LNCaP clone FGC (cell line): ENCODE measurements at regions not wholly inside any gene's neighbourhood (a gene's known extent, or its start where the extent isn't known, plus 50 kb on each side); places are given as distances from the start of the nearest gene placed in this dataset.
A peak's percentile ranks its signal among the peaks of the same experiment; 100 is the strongest.
"Not testable (repeated sequence)": the region's sequence is repeated elsewhere in the genome, so short reads cannot be mapped to it uniquely, and the experiment has no call there.

Experiments
- DNase-seq: peaks from one replicate; pipeline ENCODE4 v3.0.0-alpha.2; 2011; ENCODE audit warnings: low read depth
- H3K4me3 ChIP-seq: 2 replicates; pipeline ENCODE4 v1.5.1; 2011; ENCODE audit warnings: mild to moderate bottlenecking, low read depth, low read length, control low read depth
- TF ChIP-seq, protein P1 (sequence below): IDR thresholded peaks from 2 replicates; pipeline ENCODE4 v1.5.1; 2012; ENCODE audit warnings: mild to moderate bottlenecking; ENCODE audit not compliant: control insufficient read depth, insufficient read depth; ENCODE audit errors: extremely low read depth

DNA sequence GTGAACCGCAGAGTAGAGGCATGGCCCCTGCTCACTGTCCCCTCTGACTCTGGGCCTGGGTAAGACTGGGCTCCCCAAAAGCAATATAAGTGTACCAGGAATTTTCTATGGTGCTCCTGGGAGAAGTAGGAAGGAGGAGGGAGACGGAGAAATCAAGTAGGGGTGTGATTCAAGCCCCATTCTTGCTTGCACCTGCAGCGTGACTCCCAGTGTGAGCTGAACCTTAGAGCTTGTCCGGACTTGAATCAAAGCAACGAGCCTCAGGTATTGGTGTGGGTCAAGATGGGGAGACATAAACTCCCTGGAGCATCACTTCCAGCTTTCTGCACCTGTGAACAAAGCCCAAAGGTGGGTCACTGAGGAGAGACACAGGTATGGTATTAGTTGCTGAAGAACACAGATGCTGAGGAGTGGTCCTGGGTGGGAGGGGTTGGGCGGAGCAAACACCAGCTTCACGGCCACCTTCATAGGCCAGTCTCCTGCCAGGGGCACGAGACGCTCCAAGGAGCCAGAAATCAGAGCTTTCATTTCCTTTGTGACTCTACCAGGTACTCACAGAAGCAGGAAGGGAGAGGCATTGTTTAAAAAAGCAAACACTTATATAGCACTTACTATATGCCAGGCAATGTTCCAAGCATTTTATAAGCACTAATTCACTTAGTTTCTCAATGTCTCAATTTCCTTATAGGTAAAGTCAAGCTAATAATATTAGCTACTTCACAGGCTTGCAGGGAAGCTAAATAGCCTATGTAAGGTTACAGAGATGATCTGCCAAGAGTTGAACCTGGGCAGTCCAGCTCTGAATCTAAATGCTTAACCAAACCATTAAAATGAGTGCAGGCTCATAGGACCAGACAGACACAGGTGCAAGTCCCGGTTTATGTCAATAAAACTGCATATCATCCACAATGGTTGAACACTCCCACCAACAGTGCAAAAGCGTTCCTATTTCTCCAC is 775.3 kb downstream of the UQCRFS1 start:
- H3K4me3 ChIP-seq, result no peak overlapping the region
- TF ChIP-seq, protein P1, sequence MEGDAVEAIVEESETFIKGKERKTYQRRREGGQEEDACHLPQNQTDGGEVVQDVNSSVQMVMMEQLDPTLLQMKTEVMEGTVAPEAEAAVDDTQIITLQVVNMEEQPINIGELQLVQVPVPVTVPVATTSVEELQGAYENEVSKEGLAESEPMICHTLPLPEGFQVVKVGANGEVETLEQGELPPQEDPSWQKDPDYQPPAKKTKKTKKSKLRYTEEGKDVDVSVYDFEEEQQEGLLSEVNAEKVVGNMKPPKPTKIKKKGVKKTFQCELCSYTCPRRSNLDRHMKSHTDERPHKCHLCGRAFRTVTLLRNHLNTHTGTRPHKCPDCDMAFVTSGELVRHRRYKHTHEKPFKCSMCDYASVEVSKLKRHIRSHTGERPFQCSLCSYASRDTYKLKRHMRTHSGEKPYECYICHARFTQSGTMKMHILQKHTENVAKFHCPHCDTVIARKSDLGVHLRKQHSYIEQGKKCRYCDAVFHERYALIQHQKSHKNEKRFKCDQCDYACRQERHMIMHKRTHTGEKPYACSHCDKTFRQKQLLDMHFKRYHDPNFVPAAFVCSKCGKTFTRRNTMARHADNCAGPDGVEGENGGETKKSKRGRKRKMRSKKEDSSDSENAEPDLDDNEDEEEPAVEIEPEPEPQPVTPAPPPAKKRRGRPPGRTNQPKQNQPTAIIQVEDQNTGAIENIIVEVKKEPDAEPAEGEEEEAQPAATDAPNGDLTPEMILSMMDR, result no peak
- DNase-seq, result peak; percentile 75

DNA sequence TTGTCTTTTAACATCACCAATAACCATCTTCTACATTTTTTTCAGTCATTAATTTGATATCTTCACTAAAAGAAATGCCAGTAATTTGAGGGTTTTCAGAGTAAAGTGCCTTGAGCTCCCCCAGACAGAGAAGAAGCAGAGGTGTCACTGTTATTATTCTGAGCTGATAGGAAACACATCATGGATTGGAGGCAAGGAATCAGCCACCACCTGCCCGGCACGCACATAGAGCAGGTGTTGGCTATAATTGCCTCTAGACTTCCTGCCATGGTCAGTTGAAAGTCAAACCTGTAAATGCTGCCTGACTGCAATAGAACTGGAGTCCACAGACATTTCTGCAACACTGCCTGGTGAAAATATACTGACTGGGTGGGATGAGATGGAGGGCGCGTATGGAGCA is 776.6 kb downstream of the UQCRFS1 start:
- DNase-seq, result no peak
- no peak overlapping the region for H3K4me3 ChIP-seq

DNA sequence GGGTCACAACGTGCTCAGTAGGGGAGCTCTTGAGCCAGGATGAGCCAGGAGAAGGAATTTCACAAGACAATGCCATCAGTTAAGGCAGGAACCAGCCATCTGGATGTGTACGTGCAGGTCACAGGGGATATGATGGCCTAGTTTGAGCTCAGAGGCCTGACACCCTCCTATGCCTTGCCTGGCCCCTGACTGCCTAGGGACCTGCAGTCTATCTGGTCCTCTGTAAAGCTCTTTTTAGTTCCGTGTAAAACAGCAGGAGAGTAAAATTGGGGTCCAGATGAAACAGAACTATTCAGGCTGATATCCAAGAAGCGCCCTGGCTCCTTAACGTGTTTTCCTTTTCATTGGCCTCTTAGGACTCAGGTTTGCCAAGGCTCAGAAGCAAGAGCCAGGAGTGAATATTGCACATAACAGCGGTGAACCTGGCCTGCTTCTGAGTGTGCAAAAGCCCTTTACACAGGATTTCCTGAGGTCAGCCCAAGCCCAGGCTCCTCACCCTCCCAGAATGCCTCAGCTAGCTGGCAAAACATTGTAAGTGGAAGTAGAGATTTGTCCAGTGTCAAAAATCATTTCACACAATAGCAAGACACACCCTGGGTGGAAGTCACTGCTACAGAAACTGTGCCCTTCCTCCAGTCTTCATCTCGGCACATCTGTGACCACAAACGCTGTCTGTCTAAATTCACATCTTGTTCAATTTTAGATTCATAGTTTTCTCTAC is 777.2 kb downstream of the UQCRFS1 start:
- no peak overlapping the region for H3K4me3 ChIP-seq

More for the DNA sequence above, 776.6 kb downstream of the UQCRFS1 start:
- TF ChIP-seq, protein P1, result no peak

DNA sequence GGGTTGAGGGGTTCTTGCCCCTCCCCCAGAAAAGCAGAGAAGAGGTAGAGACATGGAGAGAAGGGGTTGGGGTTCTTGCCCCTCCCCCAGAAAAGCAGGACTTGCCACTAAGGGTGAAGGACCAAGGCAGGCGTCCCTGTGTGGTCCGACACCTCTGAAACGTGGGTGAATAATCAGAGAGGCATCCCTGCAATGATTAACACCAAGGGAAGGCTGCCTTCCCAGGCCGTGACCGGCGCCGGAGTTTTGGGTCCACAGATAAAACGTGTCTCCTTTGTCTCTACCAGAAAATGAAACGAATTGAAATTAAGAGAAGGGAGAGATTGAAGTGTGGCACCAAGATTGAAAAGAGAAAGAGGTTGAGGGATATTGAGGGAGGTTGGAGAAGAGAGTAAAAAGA is 778.2 kb downstream of the UQCRFS1 start:
- not testable (repeated sequence) for DNase-seq, H3K4me3 ChIP-seq

More for the DNA sequence above, 777.2 kb downstream of the UQCRFS1 start:
- DNase-seq, result no peak
- TF ChIP-seq, protein P1, result no peak

DNA sequence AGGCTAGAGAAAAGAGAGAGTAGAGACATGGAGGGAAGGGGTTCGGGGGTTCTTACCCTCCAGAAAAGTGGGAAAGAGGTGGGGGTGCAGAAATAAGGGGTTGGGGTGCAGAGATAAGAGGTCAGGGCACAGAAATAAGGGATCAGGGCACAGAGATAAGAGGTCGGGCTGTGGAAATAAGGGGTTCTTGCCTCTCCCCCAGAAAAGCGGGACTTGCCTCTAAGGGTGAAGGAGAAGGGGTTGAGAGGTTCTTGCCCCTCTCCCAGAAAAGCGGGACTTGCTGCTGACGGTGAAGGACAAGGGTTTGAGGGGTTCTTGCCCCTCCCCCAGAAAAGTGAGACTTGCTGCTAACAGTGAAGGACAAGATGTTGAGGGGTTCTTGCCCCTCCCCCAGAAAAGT is 778.6 kb downstream of the UQCRFS1 start:
- not testable (repeated sequence) for H3K4me3 ChIP-seq, DNase-seq

DNA sequence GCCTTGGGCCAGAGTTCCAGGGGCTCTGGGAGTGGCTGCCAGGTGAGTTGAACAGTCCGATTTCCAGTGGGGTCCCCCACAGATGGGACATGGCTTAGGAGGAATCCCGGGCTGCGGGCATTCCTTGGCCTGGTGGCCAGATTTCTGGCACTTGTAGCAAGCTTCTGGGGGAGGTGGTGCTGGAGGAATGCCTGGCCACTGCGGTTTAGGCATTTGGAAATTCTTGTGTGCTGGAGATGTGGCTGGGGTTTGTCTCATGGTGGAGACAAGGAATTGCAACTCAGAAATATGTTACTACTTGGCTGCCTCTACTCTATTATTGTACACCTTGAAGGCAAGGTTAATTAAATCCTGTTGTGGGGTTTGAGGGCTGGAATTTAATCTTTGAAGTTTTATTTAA is 779.8 kb downstream of the UQCRFS1 start:
- not testable (repeated sequence) for DNase-seq, H3K4me3 ChIP-seq

DNA sequence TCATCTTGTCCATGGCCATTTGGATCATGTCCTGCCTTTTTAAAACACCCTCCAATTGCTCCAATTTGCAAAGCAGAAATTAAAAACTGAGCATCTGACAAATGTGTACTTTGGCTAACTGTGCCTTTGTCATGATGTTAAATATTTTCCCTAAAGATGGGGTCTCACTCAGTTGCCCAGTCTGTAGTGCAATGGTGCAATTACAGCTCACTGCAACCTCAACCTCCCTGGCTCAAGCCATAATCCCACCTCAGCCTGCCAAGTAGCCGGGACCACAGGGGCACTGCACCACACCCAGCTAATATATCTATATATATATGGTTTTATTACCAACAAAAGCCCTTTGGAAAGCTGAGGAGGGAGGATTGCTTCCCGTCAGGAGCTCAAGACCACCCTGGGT is 782.7 kb downstream of the UQCRFS1 start:
- no peak overlapping the region for H3K4me3 ChIP-seq
- TF ChIP-seq, protein P1, result no peak
- no peak for DNase-seq

DNA sequence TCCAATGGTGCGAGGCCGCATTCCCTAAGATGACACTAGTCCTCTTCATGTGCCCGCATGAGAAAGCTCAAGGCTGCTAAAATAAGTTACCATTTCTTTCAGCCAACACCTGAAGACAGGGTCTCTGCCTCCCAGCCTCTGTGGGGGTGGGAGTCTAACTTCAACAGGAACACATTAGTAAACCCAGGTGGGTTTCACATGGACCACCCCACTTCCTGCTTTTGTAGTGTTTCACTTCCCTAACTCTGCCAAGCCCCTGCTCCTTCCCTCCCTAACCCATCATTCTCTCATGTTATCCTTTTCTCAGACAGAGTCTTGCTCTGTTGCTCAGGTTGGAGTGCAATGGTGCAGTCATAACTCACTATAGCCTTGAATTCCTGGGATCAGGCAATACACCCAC is 783.6 kb downstream of the UQCRFS1 start:
- no peak overlapping the region for H3K4me3 ChIP-seq
- TF ChIP-seq, protein P1, result no peak
- DNase-seq, result no peak
